K562 (cell line): ENCODE measurements at regions not wholly inside any gene's neighbourhood (a gene's known extent, or its start where the extent isn't known, plus 50 kb on each side); places are given as distances from the start of the nearest gene placed in this dataset.

Source experiments
- ATAC-seq: fragments of 200-7000 bp; cut with Tn5 transposase; 3 replicates; pipeline ENCODE4 v1.9.1; 2020; ENCODE audit warnings: moderate library complexity
- BruUV-seq: library from RNA; stranded (reverse); fragments of 400-500 nt; replicated peaks from 2 replicates; lab custom pipeline; 2021; lab: Mats Ljungman, UMichigan
- CTCF ChIA-PET: fragments of 300-600 bp; formaldehyde crosslinking; extraction: SDS; loops from one replicate; lab custom pipeline; 2021; ENCODE audit warnings: low intra/inter-chr PET ratio; lab: Yijun Ruan, JAX
- POLR2A ChIA-PET: fragments of 300-600, 350-650 bp; sonication (Branson Sonifier 250); formaldehyde crosslinking; extraction: SDS; loops from one replicate; lab custom pipeline; 2021; ENCODE audit warnings: antibody characterized with exemption, inconsistent platforms; lab: Yijun Ruan, JAX
- DNase-seq, 4 experiments: peaks; one replicate each; pipeline versions ENCODE4 v3.0.0 to v3.0.0-alpha.2; 2011 to 2018; ENCODE audit warnings: low spot score in 3 of 4, mixed read lengths in 3 of 4; ENCODE audit errors: extremely low read depth in 1 of 4
- FAIRE-seq: peaks from 2 replicates; lab custom pipeline; 2011; peaks lifted over from hg19 to GRCh38; lab: Jason Lieb, UNC
- H2AFZ ChIP-seq: 2 replicates; pipeline ENCODE4 v1.6.0; 2011; ENCODE audit warnings: low read depth, low read length, control low read depth, inconsistent platforms
- H3K27ac ChIP-seq: fragments of 200-600 bp; 3 replicates; pipeline ENCODE4 v1.8.0; 2011; ENCODE audit warnings: low read depth, mild to moderate bottlenecking, control low read depth, inconsistent platforms, low read length, moderate library complexity, mixed read lengths; ENCODE audit errors: extremely low read depth
- H3K27me3 ChIP-seq, 2 experiments: fragments of 300-600 bp in 1 of 2; 2 replicates in 1 of 2; 3 replicates in 1 of 2; pipeline versions ENCODE4 v1.6.0 to v1.8.0; 2011; ENCODE audit warnings: inconsistent platforms in 2 of 2, low read length in 2 of 2, mild to moderate bottlenecking in 1 of 2, mixed read lengths in 1 of 2, moderate library complexity in 1 of 2; ENCODE audit not compliant: control insufficient read depth in 2 of 2, insufficient read depth in 2 of 2
- H3K36me3 ChIP-seq: fragments of 300-600 bp; 3 replicates; pipeline ENCODE4 v1.8.0; 2011; ENCODE audit warnings: mild to moderate bottlenecking, low read length, inconsistent platforms; ENCODE audit not compliant: control insufficient read depth, insufficient read depth
- H3K4me1 ChIP-seq, 2 experiments: fragments of 200-600 bp in 1 of 2; replicated peaks in 1 of 2; 2 replicates in 1 of 2; 3 replicates in 1 of 2; pipeline versions ENCODE4 v1.5.1 to v1.8.0; 2011; ENCODE audit warnings: inconsistent platforms in 2 of 2, low read length in 2 of 2, mild to moderate bottlenecking in 1 of 2, mixed read lengths in 1 of 2, moderate library complexity in 1 of 2; ENCODE audit not compliant: control insufficient read depth in 2 of 2, insufficient read depth in 2 of 2
- H3K4me2 ChIP-seq: 2 replicates; pipeline ENCODE4 v1.6.1; 2011; ENCODE audit warnings: low read length, control low read depth, inconsistent platforms, mixed read lengths; ENCODE audit not compliant: insufficient read depth
- H3K4me3 ChIP-seq: fragments of 200-600 bp; sonication (generic), shearing (Covaris generic); 2 replicates; pipeline ENCODE4 v1.5.1; 2016; ENCODE audit warnings: control low read depth, inconsistent platforms
- H3K79me2 ChIP-seq: fragments of 200-600 bp; 3 replicates; pipeline ENCODE4 v1.8.0; 2011; ENCODE audit warnings: low read length, inconsistent platforms; ENCODE audit not compliant: control insufficient read depth, insufficient read depth
- H3K9ac ChIP-seq, 2 experiments: 2 replicates each; pipeline versions ENCODE4 v1.6.0 to v1.6.1; 2011; ENCODE audit warnings: low read depth in 2 of 2, low read length in 2 of 2, control low read depth in 1 of 2, inconsistent platforms in 1 of 2, mild to moderate bottlenecking in 1 of 2, mixed read lengths in 1 of 2; ENCODE audit not compliant: insufficient read depth in 1 of 2
- H3K9me1 ChIP-seq: one replicate; pipeline ENCODE4 v1.6.0; 2011; ENCODE audit warnings: inconsistent platforms, mild to moderate bottlenecking, low read length, moderate library complexity; ENCODE audit not compliant: control insufficient read depth, insufficient read depth
- H3K9me3 ChIP-seq: replicated peaks from 2 replicates; pipeline ENCODE4 v1.5.1; 2011; ENCODE audit warnings: low read depth, low read length, inconsistent platforms; ENCODE audit not compliant: control insufficient read depth, insufficient read depth
- H4K20me1 ChIP-seq: replicated peaks from 2 replicates; pipeline ENCODE4 v1.6.1; 2011; ENCODE audit warnings: low read length, inconsistent platforms, mixed read lengths; ENCODE audit not compliant: control insufficient read depth, insufficient read depth
- ARID3B ChIP-seq: fragments of 250-450 bp; sonication (Bioruptor Pico); IDR thresholded peaks from 2 replicates; pipeline ENCODE4 v1.4.0; 2020; ENCODE audit warnings: borderline replicate concordance
- CBFA2T2 ChIP-seq: fragments of 450-650 bp; conservative IDR thresholded peaks from 2 replicates; pipeline ENCODE4 v1.6.1; 2017; ENCODE audit warnings: mild to moderate bottlenecking
- ETV5 ChIP-seq: sonication (generic); formaldehyde crosslinking; IDR thresholded peaks from 2 replicates; pipeline ENCODE4 v1.4.0; 2020; ENCODE audit warnings: low read depth, mild to moderate bottlenecking, missing genetic modification reagents
- FIP1L1 ChIP-seq: fragments of 200-400 bp; formaldehyde crosslinking; IDR thresholded peaks from 2 replicates; pipeline ENCODE4 v1.6.1; 2018; ENCODE audit warnings: mild to moderate bottlenecking, low read depth, low read length; ENCODE audit not compliant: poor library complexity, severe bottlenecking
- FOXO4 ChIP-seq: fragments of 450-650 bp; formaldehyde crosslinking; IDR thresholded peaks from 2 replicates; pipeline ENCODE4 v1.4.0; 2020; ENCODE audit warnings: mild to moderate bottlenecking, moderate library complexity
- GABPB2 ChIP-seq: fragments of 250-450 bp; sonication (Bioruptor Pico); conservative IDR thresholded peaks from 2 replicates; pipeline ENCODE4 v1.5.1; 2021; ENCODE audit warnings: mild to moderate bottlenecking
- MYBL2 ChIP-seq, 2 experiments: fragments of 450-650 bp in 1 of 2; sonication (generic) in 1 of 2; formaldehyde crosslinking in 1 of 2; IDR thresholded peaks; 2 replicates each; pipeline versions ENCODE4 v1.6.1 to v1.8.1; 2017 to 2022; ENCODE audit warnings: borderline replicate concordance in 1 of 2, inconsistent platforms in 1 of 2, low read depth in 1 of 2, mild to moderate bottlenecking in 1 of 2, missing genetic modification reagents in 1 of 2, moderate library complexity in 1 of 2
- NFYB ChIP-seq: IDR thresholded peaks from 2 replicates; pipeline ENCODE4 v1.6.1; 2011; ENCODE audit warnings: mild to moderate bottlenecking, moderate library complexity; ENCODE audit not compliant: insufficient read length; ENCODE audit errors: extremely low read depth
- RUNX1 ChIP-seq: sonication (generic); IDR thresholded peaks from 2 replicates; pipeline ENCODE4 v1.6.1; 2016; ENCODE audit warnings: antibody characterized with exemption, low read depth
- ZBTB26 ChIP-seq: fragments of 450-650 bp; formaldehyde crosslinking; IDR thresholded peaks from 2 replicates; pipeline ENCODE4 v1.4.0; 2022; ENCODE audit warnings: missing genetic modification characterization
- ZKSCAN1 ChIP-seq: fragments of 150-350 bp; IDR thresholded peaks from 2 replicates; pipeline ENCODE4 v1.6.1; 2016; ENCODE audit warnings: low read depth, low read length
- ZNF224 ChIP-seq: sonication (generic); formaldehyde crosslinking; IDR thresholded peaks from 2 replicates; pipeline ENCODE4 v1.8.0; 2022; ENCODE audit warnings: mild to moderate bottlenecking, missing genetic modification reagents
- WGBS: fragments of 100-300 bp; shearing (Covaris generic); methylation state at CpG from one replicate; pipeline ENCODE4 v1.1.6; 2016; ENCODE audit warnings: low coverage, mixed read lengths; ENCODE audit not compliant: insufficient coverage; ENCODE audit errors: missing lambda C conversion rate; 5-methylcytosine and 5-hydroxymethylcytosine counted together
- in situ Hi-C: fragments of 300-500 bp; cut with MboI; formaldehyde crosslinking; loops from 4 replicates; pipeline ENCODE4 v1.15.0; 2018; ENCODE audit warnings: inconsistent platforms, mixed read lengths
- intact Hi-C: fragments of 100-400 bp; cut with micrococcal nuclease; formaldehyde crosslinking; loops from 2 replicates; pipeline ENCODE4 v1.14.2; 2022
- TF ChIP-seq, protein P1 (sequence below): fragments of 450-650 bp; IDR thresholded peaks from 2 replicates; pipeline ENCODE4 v1.6.1; 2016; ENCODE audit warnings: low read depth, mild to moderate bottlenecking, moderate library complexity
- TF ChIP-seq, protein P2 (sequence below): fragments of 250-450 bp; sonication (Bioruptor Pico); IDR thresholded peaks from 2 replicates; pipeline ENCODE4 v1.5.1; 2021; ENCODE audit warnings: mild to moderate bottlenecking
- TF ChIP-seq, protein P3 (sequence below): fragments of 250-450 bp; sonication (Bioruptor Pico); IDR thresholded peaks from 2 replicates; pipeline ENCODE4 v1.4.0; 2020; ENCODE audit warnings: mild to moderate bottlenecking, moderate library complexity

- no peak overlapping the region for H3K4me2 ChIP-seq
- no peak overlapping the region for H3K9ac ChIP-seq
- H3K9me1 ChIP-seq, result no peaks in the 10 kb centered on the region
- H3K4me3 ChIP-seq, result no peak overlapping the region
- no peak for ATAC-seq
- FAIRE-seq, result no peak
- no peaks in the 10 kb centered on the region for H3K79me2 ChIP-seq
- no peaks in the 10 kb centered on the region for H3K9me3 ChIP-seq
- BruUV-seq, result no TSS peak
- intact Hi-C loops (no loop called here), in situ Hi-C loops (no loop called here)
- DNase-seq, result no peak
- ChIA-PET POLR2A (no interaction called here), CTCF (no interaction called here)
- 3% methylated on average over 2 of the region's 2 CpGs for WGBS
- no peaks in the 10 kb centered on the region for H4K20me1 ChIP-seq
- H3K4me1 ChIP-seq, result no peaks in the 10 kb centered on the region
- H3K27ac ChIP-seq, result no peak overlapping the region
- no peak overlapping the region for H2AFZ ChIP-seq
- H3K27me3 ChIP-seq, result no peaks in the 10 kb centered on the region
- H3K36me3 ChIP-seq, result no peaks in the 10 kb centered on the region
- TF ChIP-seq MYBL2 (IDR thresholded peaks at IDR 0.05; ENCODE audit: low read depth), result no peak
- TF ChIP-seq MYBL2 (CRISPR knock-in tag; IDR thresholded peaks at IDR 0.05; ENCODE audit: borderline replicate concordance), result no peak
- no peak for TF ChIP-seq NFYB
- no peak for TF ChIP-seq ARID3B
- no peak for TF ChIP-seq ZBTB26 (CRISPR knock-in tag)
- no peak for TF ChIP-seq ETV5 (CRISPR knock-in tag)
- TF ChIP-seq FIP1L1, result no peak
- TF ChIP-seq, protein P1, sequence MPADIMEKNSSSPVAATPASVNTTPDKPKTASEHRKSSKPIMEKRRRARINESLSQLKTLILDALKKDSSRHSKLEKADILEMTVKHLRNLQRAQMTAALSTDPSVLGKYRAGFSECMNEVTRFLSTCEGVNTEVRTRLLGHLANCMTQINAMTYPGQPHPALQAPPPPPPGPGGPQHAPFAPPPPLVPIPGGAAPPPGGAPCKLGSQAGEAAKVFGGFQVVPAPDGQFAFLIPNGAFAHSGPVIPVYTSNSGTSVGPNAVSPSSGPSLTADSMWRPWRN, result no peak
- TF ChIP-seq, protein P2, sequence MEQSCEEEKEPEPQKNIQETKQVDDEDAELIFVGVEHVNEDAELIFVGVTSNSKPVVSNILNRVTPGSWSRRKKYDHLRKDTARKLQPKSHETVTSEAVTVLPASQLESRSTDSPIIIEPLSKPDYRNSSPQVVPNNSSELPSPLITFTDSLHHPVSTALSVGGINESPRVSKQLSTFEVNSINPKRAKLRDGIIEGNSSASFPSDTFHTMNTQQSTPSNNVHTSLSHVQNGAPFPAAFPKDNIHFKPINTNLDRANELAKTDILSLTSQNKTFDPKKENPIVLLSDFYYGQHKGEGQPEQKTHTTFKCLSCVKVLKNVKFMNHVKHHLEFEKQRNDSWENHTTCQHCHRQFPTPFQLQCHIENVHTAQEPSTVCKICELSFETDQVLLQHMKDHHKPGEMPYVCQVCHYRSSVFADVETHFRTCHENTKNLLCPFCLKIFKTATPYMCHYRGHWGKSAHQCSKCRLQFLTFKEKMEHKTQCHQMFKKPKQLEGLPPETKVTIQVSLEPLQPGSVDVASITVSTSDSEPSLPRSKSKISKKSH (CRISPR knock-in tag), result no peak
- TF ChIP-seq CBFA2T2, result no peak
- no peak for TF ChIP-seq RUNX1
- TF ChIP-seq, protein P3, sequence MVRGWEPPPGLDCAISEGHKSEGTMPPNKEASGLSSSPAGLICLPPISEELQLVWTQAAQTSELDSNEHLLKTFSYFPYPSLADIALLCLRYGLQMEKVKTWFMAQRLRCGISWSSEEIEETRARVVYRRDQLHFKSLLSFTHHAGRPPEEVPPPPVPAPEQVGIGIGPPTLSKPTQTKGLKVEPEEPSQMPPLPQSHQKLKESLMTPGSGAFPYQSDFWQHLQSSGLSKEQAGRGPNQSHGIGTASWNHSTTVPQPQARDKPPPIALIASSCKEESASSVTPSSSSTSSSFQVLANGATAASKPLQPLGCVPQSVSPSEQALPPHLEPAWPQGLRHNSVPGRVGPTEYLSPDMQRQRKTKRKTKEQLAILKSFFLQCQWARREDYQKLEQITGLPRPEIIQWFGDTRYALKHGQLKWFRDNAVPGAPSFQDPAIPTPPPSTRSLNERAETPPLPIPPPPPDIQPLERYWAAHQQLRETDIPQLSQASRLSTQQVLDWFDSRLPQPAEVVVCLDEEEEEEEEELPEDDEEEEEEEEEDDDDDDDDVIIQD (CRISPR knock-in tag), result no peak
- TF ChIP-seq ZKSCAN1, result no peak
- TF ChIP-seq ZNF224 (CRISPR knock-in tag), result no peak
- TF ChIP-seq GABPB2 (CRISPR knock-in tag), result no peak
- TF ChIP-seq FOXO4 (CRISPR knock-in tag), result no peak
These were observed 1185.5 kb upstream of the CDH18 start for GRCh38 chr5:21173526-21173925.
